K562 (cell line): ENCODE measurements at regions not wholly inside any gene's neighbourhood (a gene's known extent, or its start where the extent isn't known, plus 50 kb on each side); places are given as distances from the start of the nearest gene placed in this dataset.

Experiments used
- BRD9 ChIP-seq: fragments of 450-650 bp; IDR thresholded peaks from 2 replicates; pipeline ENCODE4 v1.6.1; 2018; ENCODE audit warnings: low read depth; ENCODE audit not compliant: partially characterized antibody
- CBX2 ChIP-seq: fragments of 200-600 bp; sonication (generic); IDR thresholded peaks from one replicate; pipeline ENCODE4 v1.6.1; 2012; ENCODE audit warnings: mild to moderate bottlenecking, low read length, inconsistent platforms; ENCODE audit not compliant: insufficient read depth, poor library complexity, severe bottlenecking
- ELF4 ChIP-seq: fragments of 450-650 bp; formaldehyde crosslinking; IDR thresholded peaks from 2 replicates; pipeline ENCODE4 v1.4.0; 2022; ENCODE audit warnings: missing genetic modification characterization
- FOXK1 ChIP-seq: sonication (generic); formaldehyde crosslinking; IDR thresholded peaks from 2 replicates; pipeline ENCODE4 v1.8.0; 2022; ENCODE audit warnings: missing genetic modification reagents, mild to moderate bottlenecking, borderline replicate concordance
- HDAC6 ChIP-seq: IDR thresholded peaks from 2 replicates; pipeline ENCODE4 v1.6.1; 2012; ENCODE audit warnings: low read depth, mild to moderate bottlenecking, control low read depth, inconsistent platforms, low read length, moderate library complexity
- HNRNPH1 ChIP-seq: fragments of 200-400 bp; formaldehyde crosslinking; optimal IDR thresholded peaks from 2 replicates; pipeline ENCODE3; 2017; ENCODE audit warnings: low read depth, mild to moderate bottlenecking, low read length, moderate library complexity
- KAT2B ChIP-seq: IDR thresholded peaks from one replicate; pipeline ENCODE4 v1.6.1; 2012; ENCODE audit warnings: low read depth, mild to moderate bottlenecking, control low read depth, inconsistent platforms, low read length, moderate library complexity
- L3MBTL2 ChIP-seq: fragments of 450-650 bp; IDR thresholded peaks from 2 replicates; pipeline ENCODE4 v1.6.1; 2016; ENCODE audit warnings: mild to moderate bottlenecking, moderate library complexity
- NFIC ChIP-seq: fragments of 450-650 bp; IDR thresholded peaks from 2 replicates; pipeline ENCODE4 v1.6.1; 2017; ENCODE audit warnings: mild to moderate bottlenecking, inconsistent platforms
- PTRF ChIP-seq: fragments of 450-650 bp; IDR thresholded peaks from 2 replicates; pipeline ENCODE4 v1.6.1; 2016; ENCODE audit warnings: mild to moderate bottlenecking, missing genetic modification characterization, missing compliant biosample characterization
- RAD21 ChIP-seq, 2 experiments: fragments of 250-450 bp in 1 of 2; fragments of 450-650 bp in 1 of 2; sonication (Bioruptor Pico) in 1 of 2; formaldehyde crosslinking in 1 of 2; IDR thresholded peaks in 1 of 2; conservative IDR thresholded peaks in 1 of 2; 2 replicates each; pipeline versions ENCODE4 v1.4.0 to v1.8.0; 2020 to 2022; ENCODE audit warnings: mild to moderate bottlenecking in 2 of 2, moderate library complexity in 1 of 2
- RB1 ChIP-seq: fragments of 450-650 bp; IDR thresholded peaks from 2 replicates; pipeline ENCODE4 v1.6.1; 2017; ENCODE audit warnings: low read depth, mild to moderate bottlenecking
- SRF ChIP-seq, 2 experiments: fragments of 250-450, 450-650 bp in 1 of 2; sonication (Bioruptor Pico) in 1 of 2; sonication (generic) in 1 of 2; formaldehyde crosslinking; IDR thresholded peaks; 2 replicates each; pipeline versions ENCODE4 v1.5.0 to v1.5.1; 2020 to 2022; ENCODE audit warnings: mild to moderate bottlenecking in 1 of 2, missing genetic modification reagents in 1 of 2
- ZBTB49 ChIP-seq: sonication (generic); formaldehyde crosslinking; IDR thresholded peaks from 2 replicates; pipeline ENCODE4 v1.8.0; 2022; ENCODE audit warnings: missing genetic modification reagents, mild to moderate bottlenecking, borderline replicate concordance
- ZNF133 ChIP-seq: fragments of 250-450 bp; sonication (Bioruptor Pico); IDR thresholded peaks from 2 replicates; pipeline ENCODE4 v1.4.0; 2020; ENCODE audit warnings: mild to moderate bottlenecking
- ZNF184 ChIP-seq: sonication (generic); formaldehyde crosslinking; IDR thresholded peaks from 2 replicates; pipeline ENCODE4 v1.5.0; 2020; ENCODE audit warnings: missing genetic modification reagents
- ZNF212 ChIP-seq: fragments of 450-650 bp; formaldehyde crosslinking; IDR thresholded peaks from 2 replicates; pipeline ENCODE4 v1.4.0; 2020; ENCODE audit warnings: mild to moderate bottlenecking
- ZNF280B ChIP-seq: fragments of 250-450 bp; sonication (Bioruptor Pico); IDR thresholded peaks from 2 replicates; pipeline ENCODE4 v1.5.1; 2021; ENCODE audit warnings: mild to moderate bottlenecking
- ZNF639 ChIP-seq, 2 experiments: fragments of 200-800 bp in 1 of 2; sonication (Bioruptor generic) in 1 of 2; sonication (generic) in 1 of 2; formaldehyde crosslinking in 1 of 2; IDR thresholded peaks in 1 of 2; conservative IDR thresholded peaks in 1 of 2; 2 replicates each; pipeline versions ENCODE4 v1.5.0 to v1.6.1; 2016 to 2020; ENCODE audit warnings: missing compliant biosample characterization in 1 of 2, missing genetic modification characterization in 1 of 2, missing genetic modification reagents in 1 of 2
- ZNF76 ChIP-seq: fragments of 250-450 bp; sonication (Bioruptor Pico); IDR thresholded peaks from 2 replicates; pipeline ENCODE4 v1.4.0; 2020; ENCODE audit warnings: mild to moderate bottlenecking, moderate library complexity, borderline replicate concordance
- ZNF79 ChIP-seq: fragments of 250-450 bp; sonication (Bioruptor Pico); IDR thresholded peaks from 2 replicates; pipeline ENCODE4 v1.4.0; 2020; ENCODE audit warnings: low read depth, mild to moderate bottlenecking, moderate library complexity

- peak; percentile 93 for TF ChIP-seq FOXK1 (CRISPR knock-in tag)
- TF ChIP-seq HDAC6, result no peak
- no peak for TF ChIP-seq KAT2B
- peak; percentile 88 to 98 for TF ChIP-seq ZNF639 (CRISPR knock-in tag; conservative IDR thresholded peaks at IDR 0.05 in 1 of 2, IDR thresholded peaks at IDR 0.05 in 1 of 2)
- TF ChIP-seq ELF4 (CRISPR knock-in tag), result no peak
- no peak for TF ChIP-seq ZNF133
- TF ChIP-seq RB1, result peak; percentile 95
- TF ChIP-seq ZNF184, result peak; percentile 67
- TF ChIP-seq BRD9, result no peak
- TF ChIP-seq ZNF280B (CRISPR knock-in tag), result no peak
- TF ChIP-seq RAD21 (CRISPR knock-in tag; conservative IDR thresholded peaks at IDR 0.05 in 1 of 2, IDR thresholded peaks at IDR 0.05 in 1 of 2), result no peak
- TF ChIP-seq ZBTB49 (CRISPR knock-in tag), result peak; percentile 98
- TF ChIP-seq CBX2, result no peak
- TF ChIP-seq PTRF (tag), result no peak
- TF ChIP-seq ZNF76 (CRISPR knock-in tag), result no peak
- no peak for TF ChIP-seq HNRNPH1
- no peak for TF ChIP-seq NFIC
- TF ChIP-seq L3MBTL2, result no peak
- TF ChIP-seq ZNF79 (CRISPR knock-in tag), result no peak
- TF ChIP-seq SRF (CRISPR knock-in tag; IDR thresholded peaks at IDR 0.05), result peak in 1 of 2 experiments; percentile 96; a peak in 2 of 4 replicates
- no peak for TF ChIP-seq ZNF212
Measured at GRCh38 chr5:175796536-175797499, 74.6 kb upstream of the CPLX2 start (continued).
